Body of pancreas (tissue), 4 donors: ENCODE measurements at regions not wholly inside any gene's neighbourhood (a gene's known extent, or its start where the extent isn't known, plus 50 kb on each side); places are given as distances from the start of the nearest gene placed in this dataset.

ENCODE experiments used
- POLR2A ChIP-seq, 3 donors: fragments of 450-650 bp; IDR thresholded peaks; one replicate each; pipeline ENCODE4 v1.6.1; 2016; ENCODE audit warnings: antibody characterized with exemption in 3 of 3, mild to moderate bottlenecking in 2 of 3
- TF ChIP-seq, protein P1 (sequence below), 7 experiments: fragments of 450-650 bp in 4 of 7; fragments of 200-600 bp in 3 of 7; sonication (generic) in 3 of 7; IDR thresholded peaks; one replicate each; pipeline ENCODE4 v1.5.1; 2016 to 2019; ENCODE audit warnings: antibody characterized with exemption in 7 of 7

GRCh38 chr7:81158189-81158588 is 239.3 kb upstream of the SEMA3C start:
- TF ChIP-seq, protein P1, sequence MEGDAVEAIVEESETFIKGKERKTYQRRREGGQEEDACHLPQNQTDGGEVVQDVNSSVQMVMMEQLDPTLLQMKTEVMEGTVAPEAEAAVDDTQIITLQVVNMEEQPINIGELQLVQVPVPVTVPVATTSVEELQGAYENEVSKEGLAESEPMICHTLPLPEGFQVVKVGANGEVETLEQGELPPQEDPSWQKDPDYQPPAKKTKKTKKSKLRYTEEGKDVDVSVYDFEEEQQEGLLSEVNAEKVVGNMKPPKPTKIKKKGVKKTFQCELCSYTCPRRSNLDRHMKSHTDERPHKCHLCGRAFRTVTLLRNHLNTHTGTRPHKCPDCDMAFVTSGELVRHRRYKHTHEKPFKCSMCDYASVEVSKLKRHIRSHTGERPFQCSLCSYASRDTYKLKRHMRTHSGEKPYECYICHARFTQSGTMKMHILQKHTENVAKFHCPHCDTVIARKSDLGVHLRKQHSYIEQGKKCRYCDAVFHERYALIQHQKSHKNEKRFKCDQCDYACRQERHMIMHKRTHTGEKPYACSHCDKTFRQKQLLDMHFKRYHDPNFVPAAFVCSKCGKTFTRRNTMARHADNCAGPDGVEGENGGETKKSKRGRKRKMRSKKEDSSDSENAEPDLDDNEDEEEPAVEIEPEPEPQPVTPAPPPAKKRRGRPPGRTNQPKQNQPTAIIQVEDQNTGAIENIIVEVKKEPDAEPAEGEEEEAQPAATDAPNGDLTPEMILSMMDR (IDR thresholded peaks at IDR 0.05): no peak
- TF ChIP-seq POLR2A (IDR thresholded peaks at IDR 0.05): no peak
